K562 (cell line): ENCODE measurements at regions not wholly inside any gene's neighbourhood (a gene's known extent, or its start where the extent isn't known, plus 50 kb on each side); places are given as distances from the start of the nearest gene placed in this dataset.

ENCODE experiments used
- BRCA1 ChIP-seq, 2 experiments: fragments of 450-650 bp in 1 of 2; sonication (generic) in 1 of 2; formaldehyde crosslinking in 1 of 2; IDR thresholded peaks; 2 replicates each; pipeline versions ENCODE4 v1.5.0 to v1.6.1; 2017 to 2020; ENCODE audit warnings: mild to moderate bottlenecking in 1 of 2, missing genetic modification reagents in 1 of 2
- EZH2 ChIP-seq: IDR thresholded peaks from 2 replicates; pipeline ENCODE4 v1.6.1; 2012; ENCODE audit warnings: low read depth, mild to moderate bottlenecking, inconsistent platforms, low read length, borderline replicate concordance
- GABPA ChIP-seq: fragments of 200-800 bp; sonication (Bioruptor generic); conservative IDR thresholded peaks from 2 replicates; pipeline ENCODE4 v1.6.1; 2016; ENCODE audit warnings: low read depth, missing genetic modification characterization, missing compliant biosample characterization
- KAT7 ChIP-seq: sonication (generic); formaldehyde crosslinking; IDR thresholded peaks from 2 replicates; pipeline ENCODE4 v1.8.0; 2022; ENCODE audit warnings: missing genetic modification reagents, mild to moderate bottlenecking, borderline replicate concordance
- NR2F6 ChIP-seq: fragments of 450-650 bp; formaldehyde crosslinking; IDR thresholded peaks from 2 replicates; pipeline ENCODE4 v1.4.0; 2020; ENCODE audit warnings: mild to moderate bottlenecking
- POLR2H ChIP-seq: IDR thresholded peaks from 2 replicates; pipeline ENCODE4 v1.6.1; 2016; ENCODE audit warnings: missing genetic modification characterization, low read depth, mild to moderate bottlenecking, control low read depth, missing compliant biosample characterization, moderate library complexity
- SMAD3 ChIP-seq: fragments of 450-650 bp; formaldehyde crosslinking; conservative IDR thresholded peaks from 2 replicates; pipeline ENCODE4 v1.4.0; 2020; ENCODE audit warnings: mild to moderate bottlenecking
- ZC3H11A ChIP-seq: IDR thresholded peaks from 2 replicates; pipeline ENCODE4 v1.6.1; 2012; ENCODE audit warnings: low read depth, low read length, improper control_type of control experiment
- ZNF274 ChIP-seq: IDR thresholded peaks from 2 replicates; pipeline ENCODE4 v1.6.1; 2011; ENCODE audit warnings: low read depth, mild to moderate bottlenecking, low read length, moderate library complexity, borderline replicate concordance
- ZNF717 ChIP-seq: fragments of 250-450 bp; sonication (Bioruptor Pico); IDR thresholded peaks from 2 replicates; pipeline ENCODE4 v1.5.0; 2021
- TF ChIP-seq, protein P1 (sequence below), 3 experiments: IDR thresholded peaks in 2 of 3; conservative IDR thresholded peaks in 1 of 3; 2 replicates each; pipeline ENCODE4 v1.5.1; 2011 to 2012; ENCODE audit warnings: low read length in 3 of 3, mild to moderate bottlenecking in 3 of 3, control low read depth in 2 of 3, improper control_type of control experiment in 1 of 3, inconsistent platforms in 1 of 3, low read depth in 1 of 3, mixed read lengths in 1 of 3, moderate library complexity in 1 of 3; ENCODE audit not compliant: insufficient read depth in 2 of 3
- TF ChIP-seq, protein P2 (sequence below): fragments of 250-450 bp; sonication (Bioruptor Pico); IDR thresholded peaks from 2 replicates; pipeline ENCODE4 v1.4.0; 2020; ENCODE audit warnings: mild to moderate bottlenecking
- TF ChIP-seq, protein P3 (sequence below), 2 experiments: fragments of 450-650 bp; formaldehyde crosslinking in 1 of 2; IDR thresholded peaks; 2 replicates each; pipeline versions ENCODE4 v1.4.0 to v1.6.1; 2014 to 2020; ENCODE audit warnings: mild to moderate bottlenecking in 2 of 2, borderline replicate concordance in 1 of 2, low read depth in 1 of 2
- TF ChIP-seq, protein P4 (sequence below): fragments of 250-450 bp; sonication (Bioruptor Pico); IDR thresholded peaks from 2 replicates; pipeline ENCODE4 v1.9.0; 2021; ENCODE audit warnings: mild to moderate bottlenecking, inconsistent platforms

DNA sequence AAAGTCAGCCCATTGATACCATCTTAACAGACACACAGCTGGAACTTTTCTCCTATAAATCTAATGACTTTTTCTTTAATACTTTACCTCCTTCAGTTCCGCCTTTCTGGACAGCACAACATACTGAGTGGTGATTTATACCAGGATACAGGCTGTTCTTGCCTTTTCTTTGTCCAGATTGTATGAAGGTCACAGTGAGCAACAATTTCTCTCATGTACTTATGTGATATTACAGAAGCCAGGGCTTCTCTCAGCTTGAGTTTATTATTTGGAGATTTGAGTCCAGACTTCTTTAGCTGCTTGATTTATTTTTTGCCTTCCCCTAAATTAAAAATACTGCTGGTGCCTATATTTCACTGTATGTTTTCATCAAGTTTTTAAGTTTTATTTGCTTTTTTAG, 976.0 kb downstream of the ROBO2 start:
- TF ChIP-seq KAT7 (CRISPR knock-in tag) = no peak
- no peak for TF ChIP-seq NR2F6 (CRISPR knock-in tag)
- no peak for TF ChIP-seq GABPA (tag)
- no peak for TF ChIP-seq SMAD3 (CRISPR knock-in tag)
- TF ChIP-seq, protein P1, sequence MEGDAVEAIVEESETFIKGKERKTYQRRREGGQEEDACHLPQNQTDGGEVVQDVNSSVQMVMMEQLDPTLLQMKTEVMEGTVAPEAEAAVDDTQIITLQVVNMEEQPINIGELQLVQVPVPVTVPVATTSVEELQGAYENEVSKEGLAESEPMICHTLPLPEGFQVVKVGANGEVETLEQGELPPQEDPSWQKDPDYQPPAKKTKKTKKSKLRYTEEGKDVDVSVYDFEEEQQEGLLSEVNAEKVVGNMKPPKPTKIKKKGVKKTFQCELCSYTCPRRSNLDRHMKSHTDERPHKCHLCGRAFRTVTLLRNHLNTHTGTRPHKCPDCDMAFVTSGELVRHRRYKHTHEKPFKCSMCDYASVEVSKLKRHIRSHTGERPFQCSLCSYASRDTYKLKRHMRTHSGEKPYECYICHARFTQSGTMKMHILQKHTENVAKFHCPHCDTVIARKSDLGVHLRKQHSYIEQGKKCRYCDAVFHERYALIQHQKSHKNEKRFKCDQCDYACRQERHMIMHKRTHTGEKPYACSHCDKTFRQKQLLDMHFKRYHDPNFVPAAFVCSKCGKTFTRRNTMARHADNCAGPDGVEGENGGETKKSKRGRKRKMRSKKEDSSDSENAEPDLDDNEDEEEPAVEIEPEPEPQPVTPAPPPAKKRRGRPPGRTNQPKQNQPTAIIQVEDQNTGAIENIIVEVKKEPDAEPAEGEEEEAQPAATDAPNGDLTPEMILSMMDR (IDR thresholded peaks at IDR 0.05 in 2 of 3, conservative IDR thresholded peaks at IDR 0.05 in 1 of 3; ENCODE audit: insufficient read depth in 2 of 3, low read depth in 1 of 3, low read length in 3 of 3) = no peak
- TF ChIP-seq BRCA1 (IDR thresholded peaks at IDR 0.05) = no peak
- TF ChIP-seq BRCA1 (CRISPR knock-in tag; IDR thresholded peaks at IDR 0.05) = no peak
- TF ChIP-seq, protein P2, sequence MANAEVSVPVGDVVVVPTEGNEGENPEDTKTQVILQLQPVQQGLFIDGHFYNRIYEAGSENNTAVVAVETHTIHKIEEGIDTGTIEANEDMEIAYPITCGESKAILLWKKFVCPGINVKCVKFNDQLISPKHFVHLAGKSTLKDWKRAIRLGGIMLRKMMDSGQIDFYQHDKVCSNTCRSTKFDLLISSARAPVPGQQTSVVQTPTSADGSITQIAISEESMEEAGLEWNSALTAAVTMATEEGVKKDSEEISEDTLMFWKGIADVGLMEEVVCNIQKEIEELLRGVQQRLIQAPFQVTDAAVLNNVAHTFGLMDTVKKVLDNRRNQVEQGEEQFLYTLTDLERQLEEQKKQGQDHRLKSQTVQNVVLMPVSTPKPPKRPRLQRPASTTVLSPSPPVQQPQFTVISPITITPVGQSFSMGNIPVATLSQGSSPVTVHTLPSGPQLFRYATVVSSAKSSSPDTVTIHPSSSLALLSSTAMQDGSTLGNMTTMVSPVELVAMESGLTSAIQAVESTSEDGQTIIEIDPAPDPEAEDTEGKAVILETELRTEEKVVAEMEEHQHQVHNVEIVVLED (CRISPR knock-in tag) = no peak
- TF ChIP-seq, protein P3, sequence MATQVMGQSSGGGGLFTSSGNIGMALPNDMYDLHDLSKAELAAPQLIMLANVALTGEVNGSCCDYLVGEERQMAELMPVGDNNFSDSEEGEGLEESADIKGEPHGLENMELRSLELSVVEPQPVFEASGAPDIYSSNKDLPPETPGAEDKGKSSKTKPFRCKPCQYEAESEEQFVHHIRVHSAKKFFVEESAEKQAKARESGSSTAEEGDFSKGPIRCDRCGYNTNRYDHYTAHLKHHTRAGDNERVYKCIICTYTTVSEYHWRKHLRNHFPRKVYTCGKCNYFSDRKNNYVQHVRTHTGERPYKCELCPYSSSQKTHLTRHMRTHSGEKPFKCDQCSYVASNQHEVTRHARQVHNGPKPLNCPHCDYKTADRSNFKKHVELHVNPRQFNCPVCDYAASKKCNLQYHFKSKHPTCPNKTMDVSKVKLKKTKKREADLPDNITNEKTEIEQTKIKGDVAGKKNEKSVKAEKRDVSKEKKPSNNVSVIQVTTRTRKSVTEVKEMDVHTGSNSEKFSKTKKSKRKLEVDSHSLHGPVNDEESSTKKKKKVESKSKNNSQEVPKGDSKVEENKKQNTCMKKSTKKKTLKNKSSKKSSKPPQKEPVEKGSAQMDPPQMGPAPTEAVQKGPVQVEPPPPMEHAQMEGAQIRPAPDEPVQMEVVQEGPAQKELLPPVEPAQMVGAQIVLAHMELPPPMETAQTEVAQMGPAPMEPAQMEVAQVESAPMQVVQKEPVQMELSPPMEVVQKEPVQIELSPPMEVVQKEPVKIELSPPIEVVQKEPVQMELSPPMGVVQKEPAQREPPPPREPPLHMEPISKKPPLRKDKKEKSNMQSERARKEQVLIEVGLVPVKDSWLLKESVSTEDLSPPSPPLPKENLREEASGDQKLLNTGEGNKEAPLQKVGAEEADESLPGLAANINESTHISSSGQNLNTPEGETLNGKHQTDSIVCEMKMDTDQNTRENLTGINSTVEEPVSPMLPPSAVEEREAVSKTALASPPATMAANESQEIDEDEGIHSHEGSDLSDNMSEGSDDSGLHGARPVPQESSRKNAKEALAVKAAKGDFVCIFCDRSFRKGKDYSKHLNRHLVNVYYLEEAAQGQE (IDR thresholded peaks at IDR 0.05; ENCODE audit: borderline replicate concordance) = no peak
- TF ChIP-seq, protein P3 (CRISPR knock-in tag; IDR thresholded peaks at IDR 0.05; ENCODE audit: low read depth) = no peak
- no peak for TF ChIP-seq EZH2
- TF ChIP-seq ZNF717 = no peak
- TF ChIP-seq POLR2H = no peak
- TF ChIP-seq, protein P4, sequence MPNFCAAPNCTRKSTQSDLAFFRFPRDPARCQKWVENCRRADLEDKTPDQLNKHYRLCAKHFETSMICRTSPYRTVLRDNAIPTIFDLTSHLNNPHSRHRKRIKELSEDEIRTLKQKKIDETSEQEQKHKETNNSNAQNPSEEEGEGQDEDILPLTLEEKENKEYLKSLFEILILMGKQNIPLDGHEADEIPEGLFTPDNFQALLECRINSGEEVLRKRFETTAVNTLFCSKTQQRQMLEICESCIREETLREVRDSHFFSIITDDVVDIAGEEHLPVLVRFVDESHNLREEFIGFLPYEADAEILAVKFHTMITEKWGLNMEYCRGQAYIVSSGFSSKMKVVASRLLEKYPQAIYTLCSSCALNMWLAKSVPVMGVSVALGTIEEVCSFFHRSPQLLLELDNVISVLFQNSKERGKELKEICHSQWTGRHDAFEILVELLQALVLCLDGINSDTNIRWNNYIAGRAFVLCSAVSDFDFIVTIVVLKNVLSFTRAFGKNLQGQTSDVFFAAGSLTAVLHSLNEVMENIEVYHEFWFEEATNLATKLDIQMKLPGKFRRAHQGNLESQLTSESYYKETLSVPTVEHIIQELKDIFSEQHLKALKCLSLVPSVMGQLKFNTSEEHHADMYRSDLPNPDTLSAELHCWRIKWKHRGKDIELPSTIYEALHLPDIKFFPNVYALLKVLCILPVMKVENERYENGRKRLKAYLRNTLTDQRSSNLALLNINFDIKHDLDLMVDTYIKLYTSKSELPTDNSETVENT (CRISPR knock-in tag) = no peak
- TF ChIP-seq ZNF274 = no peak
- no peak for TF ChIP-seq ZC3H11A
